ENCODE measurements at regions not wholly inside any gene's neighbourhood (a gene's known extent, or its start where the extent isn't known, plus 50 kb on each side); places are given as distances from the start of the nearest gene placed in this dataset.

DNA sequence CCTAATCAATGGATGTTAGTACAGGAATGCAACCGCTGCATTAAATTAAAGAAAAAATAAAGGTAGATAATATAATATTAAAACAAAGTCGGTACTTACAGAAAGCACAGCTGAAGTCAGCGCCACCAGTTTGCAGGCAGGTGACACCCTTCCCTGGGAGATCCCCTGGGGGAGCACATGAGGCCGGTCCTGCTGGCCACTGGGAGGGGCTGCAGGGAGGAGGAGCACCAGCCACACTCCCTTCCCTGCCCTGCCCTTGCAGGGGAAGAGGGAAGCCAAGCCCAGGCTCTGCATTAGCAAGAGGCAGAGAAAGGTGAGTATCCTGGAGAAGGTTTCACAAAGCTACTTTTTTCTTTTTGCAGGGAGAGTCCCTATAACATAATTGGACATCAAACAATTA is 507.0 kb downstream of the AJAP1 start:
- no peaks in the 10 kb centered on the region for H3K4me1 Mint-ChIP-seq
- H3K36me3 Mint-ChIP-seq (ENCODE audit: low read depth): no peaks in the 10 kb centered on the region
- H3K27ac Mint-ChIP-seq: no peak overlapping the region
- peaks cover 7% of the 10 kb centered on the region for H3K9me3 Mint-ChIP-seq
- H3K4me3 Mint-ChIP-seq: no peak overlapping the region
- peaks cover 14% of the 10 kb centered on the region for H3K27me3 Mint-ChIP-seq (ENCODE audit: low read depth)
- TF ChIP-seq, protein P1, sequence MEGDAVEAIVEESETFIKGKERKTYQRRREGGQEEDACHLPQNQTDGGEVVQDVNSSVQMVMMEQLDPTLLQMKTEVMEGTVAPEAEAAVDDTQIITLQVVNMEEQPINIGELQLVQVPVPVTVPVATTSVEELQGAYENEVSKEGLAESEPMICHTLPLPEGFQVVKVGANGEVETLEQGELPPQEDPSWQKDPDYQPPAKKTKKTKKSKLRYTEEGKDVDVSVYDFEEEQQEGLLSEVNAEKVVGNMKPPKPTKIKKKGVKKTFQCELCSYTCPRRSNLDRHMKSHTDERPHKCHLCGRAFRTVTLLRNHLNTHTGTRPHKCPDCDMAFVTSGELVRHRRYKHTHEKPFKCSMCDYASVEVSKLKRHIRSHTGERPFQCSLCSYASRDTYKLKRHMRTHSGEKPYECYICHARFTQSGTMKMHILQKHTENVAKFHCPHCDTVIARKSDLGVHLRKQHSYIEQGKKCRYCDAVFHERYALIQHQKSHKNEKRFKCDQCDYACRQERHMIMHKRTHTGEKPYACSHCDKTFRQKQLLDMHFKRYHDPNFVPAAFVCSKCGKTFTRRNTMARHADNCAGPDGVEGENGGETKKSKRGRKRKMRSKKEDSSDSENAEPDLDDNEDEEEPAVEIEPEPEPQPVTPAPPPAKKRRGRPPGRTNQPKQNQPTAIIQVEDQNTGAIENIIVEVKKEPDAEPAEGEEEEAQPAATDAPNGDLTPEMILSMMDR (IDR thresholded peaks at IDR 0.05; ENCODE audit: unreplicated experiment in 3 of 3): no peak

DNA sequence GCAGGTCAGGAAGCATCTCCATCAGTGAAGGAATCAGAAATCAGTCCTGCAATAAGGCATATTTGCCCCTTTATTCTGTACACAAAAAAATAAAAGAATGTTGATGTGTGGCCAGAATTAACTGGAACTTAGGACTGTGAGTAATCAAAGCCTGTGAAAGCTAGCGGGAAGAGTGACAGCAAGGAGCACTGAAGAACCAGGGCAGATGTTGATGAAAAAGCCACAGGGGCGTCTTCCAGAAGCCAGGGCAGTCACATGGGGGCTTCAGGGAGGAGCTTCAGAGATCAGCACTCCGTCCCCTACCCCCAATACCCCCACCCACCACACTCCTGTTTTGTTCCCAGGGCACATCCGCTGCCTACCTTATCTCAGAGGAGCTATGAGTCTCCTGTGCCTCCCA is 502.8 kb downstream of the AJAP1 start:
- peaks cover 9% of the 10 kb centered on the region for H3K27me3 Mint-ChIP-seq (ENCODE audit: low read depth)
- TF ChIP-seq, protein P1 (IDR thresholded peaks at IDR 0.05; ENCODE audit: unreplicated experiment in 3 of 3): no peak
- no peaks in the 10 kb centered on the region for H3K4me1 Mint-ChIP-seq
- H3K27ac Mint-ChIP-seq: no peak overlapping the region
- H3K9me3 Mint-ChIP-seq: peaks cover 28% of the 10 kb centered on the region
- H3K4me3 Mint-ChIP-seq: no peak overlapping the region
- no peaks in the 10 kb centered on the region for H3K36me3 Mint-ChIP-seq (ENCODE audit: low read depth)

DNA sequence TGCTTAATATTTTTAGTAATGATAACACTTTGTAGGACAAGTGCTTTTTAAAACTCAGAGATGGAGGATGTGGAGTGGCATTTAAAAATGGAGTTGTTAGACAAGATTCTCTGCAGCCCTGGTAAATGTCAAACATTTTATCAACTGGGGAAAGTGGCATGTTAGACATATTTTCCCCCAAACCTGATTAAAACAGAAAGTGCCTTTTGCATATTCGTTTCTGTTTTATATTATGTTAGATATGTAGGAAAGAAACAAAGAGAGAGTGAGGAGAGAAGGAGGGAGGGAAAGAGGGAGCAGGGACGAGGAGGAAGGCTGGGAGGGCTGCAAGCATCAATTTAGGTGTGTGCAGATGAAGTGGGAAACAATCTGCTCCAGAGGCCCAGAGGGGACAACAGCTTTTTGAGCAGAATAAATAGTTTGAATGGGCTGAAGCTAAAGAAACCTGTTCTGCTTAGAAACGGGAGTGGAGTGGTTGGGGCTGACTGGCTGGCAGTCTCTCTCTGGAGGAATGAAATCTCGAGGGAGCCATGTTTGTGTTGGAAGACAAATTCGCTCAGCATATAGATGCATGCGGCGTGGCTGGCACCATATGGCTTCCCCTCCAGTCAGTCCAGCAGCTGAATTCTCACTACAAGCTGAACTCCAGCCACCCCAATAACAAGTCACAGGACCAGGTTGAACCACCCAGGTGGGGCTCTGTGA is 502.2 kb downstream of the AJAP1 start:
- TF ChIP-seq, protein P1 (IDR thresholded peaks at IDR 0.05; ENCODE audit: unreplicated experiment in 3 of 3): no peak
- no peak overlapping the region for H3K4me3 Mint-ChIP-seq
- H3K9me3 Mint-ChIP-seq: peaks cover 28% of the 10 kb centered on the region
- peaks cover 11% of the 10 kb centered on the region for H3K27me3 Mint-ChIP-seq (ENCODE audit: low read depth)
- no peaks in the 10 kb centered on the region for H3K4me1 Mint-ChIP-seq
- H3K27ac Mint-ChIP-seq: no peak overlapping the region
- H3K36me3 Mint-ChIP-seq (ENCODE audit: low read depth): no peaks in the 10 kb centered on the region

DNA sequence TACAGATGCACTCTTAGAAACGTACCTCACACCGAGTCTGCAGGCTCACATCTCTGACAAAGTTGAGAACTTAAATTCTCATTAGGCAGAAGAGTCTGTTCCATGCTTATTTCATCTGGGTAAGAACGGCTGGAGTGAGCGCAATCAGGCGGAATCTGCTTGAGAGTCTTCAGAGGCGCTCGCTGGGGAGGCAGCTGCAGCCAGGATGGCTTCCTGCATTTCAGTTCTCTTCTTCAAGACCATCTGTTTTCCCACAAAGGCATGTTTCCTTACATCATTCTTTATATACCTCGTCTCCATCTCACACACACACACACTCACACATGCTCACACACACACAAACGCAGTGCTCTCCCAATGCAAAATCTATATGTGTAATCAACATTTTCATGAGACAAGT is 497.1 kb downstream of the AJAP1 start:
- no peaks in the 10 kb centered on the region for H3K36me3 Mint-ChIP-seq (ENCODE audit: low read depth)
- no peak overlapping the region for H3K4me3 Mint-ChIP-seq
- H3K27me3 Mint-ChIP-seq (ENCODE audit: low read depth): peaks cover 33% of the 10 kb centered on the region
- TF ChIP-seq, protein P1 (IDR thresholded peaks at IDR 0.05; ENCODE audit: unreplicated experiment in 3 of 3): no peak
- H3K4me1 Mint-ChIP-seq: no peaks in the 10 kb centered on the region
- H3K9me3 Mint-ChIP-seq: peaks cover 22% of the 10 kb centered on the region
- H3K27ac Mint-ChIP-seq: no peak overlapping the region

GRCh38 chr1:5150191-5150590 is 495.8 kb downstream of the AJAP1 start:
- Mint-ChIP-seq H3K27me3 (ENCODE audit: low read depth) (peaks cover 44% of the 10 kb centered on the region), H3K36me3 (ENCODE audit: low read depth) (no peaks in the 10 kb centered on the region), H3K9me3 (peaks cover 12% of the 10 kb centered on the region), H3K27ac (no peak overlapping the region), H3K4me1 (no peaks in the 10 kb centered on the region), H3K4me3 (no peak overlapping the region)
- TF ChIP-seq, protein P1 (IDR thresholded peaks at IDR 0.05; ENCODE audit: unreplicated experiment in 3 of 3): no peak

GRCh38 chr1:5147806-5148205 is 493.4 kb downstream of the AJAP1 start:
- H3K27ac Mint-ChIP-seq: no peak overlapping the region
- no peaks in the 10 kb centered on the region for H3K4me1 Mint-ChIP-seq
- TF ChIP-seq, protein P1 (IDR thresholded peaks at IDR 0.05; ENCODE audit: unreplicated experiment in 3 of 3): no peak
- no peaks in the 10 kb centered on the region for H3K9me3 Mint-ChIP-seq
- peaks cover 62% of the 10 kb centered on the region for H3K27me3 Mint-ChIP-seq (ENCODE audit: low read depth)
- H3K4me3 Mint-ChIP-seq: no peak overlapping the region
- H3K36me3 Mint-ChIP-seq (ENCODE audit: low read depth): no peaks in the 10 kb centered on the region
